GM12878 (cell line): ENCODE measurements at regions not wholly inside any gene's neighbourhood (a gene's known extent, or its start where the extent isn't known, plus 50 kb on each side); places are given as distances from the start of the nearest gene placed in this dataset.

Experiments
- ASH2L ChIP-seq: fragments of 300-600, 200-600 bp; sonication (generic); IDR thresholded peaks from 2 replicates; pipeline ENCODE4 v1.6.1; 2017; ENCODE audit warnings: low read depth, mild to moderate bottlenecking, borderline replicate concordance
- CTCF ChIP-seq, 3 experiments: IDR thresholded peaks in 2 of 3; conservative IDR thresholded peaks in 1 of 3; 2 replicates each; pipeline ENCODE4 v1.5.1; 2011; ENCODE audit warnings: low read depth in 3 of 3, low read length in 3 of 3, mild to moderate bottlenecking in 3 of 3, control low read depth in 2 of 3, moderate library complexity in 2 of 3, inconsistent platforms in 1 of 3, mixed read lengths in 1 of 3; ENCODE audit not compliant: control insufficient read depth in 2 of 3, insufficient read depth in 1 of 3; ENCODE audit errors: extremely low read depth in 1 of 3
- EP300 ChIP-seq, 2 experiments: fragments of 150-350 bp in 1 of 2; IDR thresholded peaks; 2 replicates each; pipeline ENCODE4 v1.6.1; 2011 to 2012; ENCODE audit warnings: low read depth in 2 of 2, low read length in 2 of 2, borderline replicate concordance in 1 of 2, improper control_type of control experiment in 1 of 2, inconsistent platforms in 1 of 2; ENCODE audit not compliant: control insufficient read depth in 1 of 2
- FOXK2 ChIP-seq: fragments of 450-650 bp; IDR thresholded peaks from 2 replicates; pipeline ENCODE4 v1.6.1; 2017; ENCODE audit warnings: mild to moderate bottlenecking, moderate library complexity
- HDAC6 ChIP-seq: fragments of 200-600 bp; sonication (generic); IDR thresholded peaks from one replicate; pipeline ENCODE4 v1.8.0; 2017; ENCODE audit warnings: antibody characterized with exemption; ENCODE audit not compliant: unreplicated experiment
- MXI1 ChIP-seq: fragments of 150-350 bp; IDR thresholded peaks from 2 replicates; pipeline ENCODE4 v1.6.1; 2011; ENCODE audit warnings: low read depth, mild to moderate bottlenecking, inconsistent platforms, low read length, improper control_type of control experiment
- PBX3 ChIP-seq: IDR thresholded peaks from 2 replicates; pipeline ENCODE4 v1.6.1; 2011; ENCODE audit warnings: mild to moderate bottlenecking, low read depth, low read length, moderate library complexity; ENCODE audit not compliant: insufficient replicate concordance
- POLR2A ChIP-seq: IDR thresholded peaks from 2 replicates; pipeline ENCODE4 v1.6.1; 2011; ENCODE audit warnings: low read depth, mild to moderate bottlenecking, low read length
- STAT1 ChIP-seq: fragments of 450-650 bp; conservative IDR thresholded peaks from 2 replicates; pipeline ENCODE4 v1.6.1; 2014; ENCODE audit warnings: antibody characterized with exemption, mild to moderate bottlenecking
- ZNF384 ChIP-seq: IDR thresholded peaks from 2 replicates; pipeline ENCODE4 v1.6.1; 2012; ENCODE audit warnings: low read depth, mild to moderate bottlenecking, low read length, improper control_type of control experiment, borderline replicate concordance

GRCh38 chr9:73426269-73426668, 274.6 kb downstream of the ANXA1 start:
- TF ChIP-seq FOXK2 (no peak), ASH2L (no peak), EP300 (IDR thresholded peaks at IDR 0.05; ENCODE audit: borderline replicate concordance in 1 of 2, control insufficient read depth in 1 of 2, low read depth in 2 of 2, low read length in 2 of 2) (no peak), HDAC6 (no peak), CTCF (IDR thresholded peaks at IDR 0.05 in 2 of 3, conservative IDR thresholded peaks at IDR 0.05 in 1 of 3; ENCODE audit: control insufficient read depth in 2 of 3, extremely low read depth in 1 of 3, insufficient read depth in 1 of 3, low read depth in 3 of 3, low read length in 3 of 3) (no peak), ZNF384 (no peak), POLR2A (no peak), PBX3 (no peak), MXI1 (no peak), STAT1 (no peak)
